ENCODE measurements at regions not wholly inside any gene's neighbourhood (a gene's known extent, or its start where the extent isn't known, plus 50 kb on each side); places are given as distances from the start of the nearest gene placed in this dataset.
"Not testable (repeated sequence)": the region's sequence is repeated elsewhere in the genome, so short reads cannot be mapped to it uniquely, and the experiment has no call there.

DNA sequence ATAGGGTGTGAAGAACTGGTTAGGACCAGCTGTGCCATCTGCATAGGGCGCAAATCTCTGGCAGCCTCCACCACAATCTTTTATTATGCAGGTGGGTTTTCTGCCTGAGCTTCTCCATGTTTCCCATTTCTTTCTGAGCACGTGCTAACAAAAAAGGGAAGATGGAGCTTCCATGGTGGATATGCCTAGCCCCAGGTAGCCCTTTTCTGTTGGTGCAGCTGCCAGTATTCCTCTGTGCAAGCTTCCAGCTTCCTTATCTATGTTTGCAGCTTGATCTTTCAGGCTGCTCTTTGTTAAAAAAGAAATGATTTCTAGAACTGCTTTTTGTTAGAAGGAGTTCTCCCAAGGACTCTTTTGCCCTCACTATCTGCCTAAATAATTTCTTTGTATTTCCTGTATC is 95.0 kb upstream of the EPB41L4A start:
- Histone ChIP-seq H3K9me3 (peaks cover 0 to 19% (median 5%) of the 10 kb centered on the region in 12 donors), H3K4me1 (no peaks in the 10 kb centered on the region), H3K27me3 (no peaks in the 10 kb centered on the region), H3K4me3 (no peak overlapping the region), H3K36me3 (no peaks in the 10 kb centered on the region), H3K27ac (no peak overlapping the region)
- TF ChIP-seq, protein P1, sequence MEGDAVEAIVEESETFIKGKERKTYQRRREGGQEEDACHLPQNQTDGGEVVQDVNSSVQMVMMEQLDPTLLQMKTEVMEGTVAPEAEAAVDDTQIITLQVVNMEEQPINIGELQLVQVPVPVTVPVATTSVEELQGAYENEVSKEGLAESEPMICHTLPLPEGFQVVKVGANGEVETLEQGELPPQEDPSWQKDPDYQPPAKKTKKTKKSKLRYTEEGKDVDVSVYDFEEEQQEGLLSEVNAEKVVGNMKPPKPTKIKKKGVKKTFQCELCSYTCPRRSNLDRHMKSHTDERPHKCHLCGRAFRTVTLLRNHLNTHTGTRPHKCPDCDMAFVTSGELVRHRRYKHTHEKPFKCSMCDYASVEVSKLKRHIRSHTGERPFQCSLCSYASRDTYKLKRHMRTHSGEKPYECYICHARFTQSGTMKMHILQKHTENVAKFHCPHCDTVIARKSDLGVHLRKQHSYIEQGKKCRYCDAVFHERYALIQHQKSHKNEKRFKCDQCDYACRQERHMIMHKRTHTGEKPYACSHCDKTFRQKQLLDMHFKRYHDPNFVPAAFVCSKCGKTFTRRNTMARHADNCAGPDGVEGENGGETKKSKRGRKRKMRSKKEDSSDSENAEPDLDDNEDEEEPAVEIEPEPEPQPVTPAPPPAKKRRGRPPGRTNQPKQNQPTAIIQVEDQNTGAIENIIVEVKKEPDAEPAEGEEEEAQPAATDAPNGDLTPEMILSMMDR (IDR thresholded peaks at IDR 0.05) = no peak
- TF ChIP-seq POLR2A (IDR thresholded peaks at IDR 0.05) = no peak
- 61 to 72% (median 67%) methylated on average over 2 of the region's 2 CpGs for WGBS, 4 donors
- ATAC-seq (no peak), DNase-seq (no peak)
- intact Hi-C loops (cut with DNase I) = no loop called here

DNA sequence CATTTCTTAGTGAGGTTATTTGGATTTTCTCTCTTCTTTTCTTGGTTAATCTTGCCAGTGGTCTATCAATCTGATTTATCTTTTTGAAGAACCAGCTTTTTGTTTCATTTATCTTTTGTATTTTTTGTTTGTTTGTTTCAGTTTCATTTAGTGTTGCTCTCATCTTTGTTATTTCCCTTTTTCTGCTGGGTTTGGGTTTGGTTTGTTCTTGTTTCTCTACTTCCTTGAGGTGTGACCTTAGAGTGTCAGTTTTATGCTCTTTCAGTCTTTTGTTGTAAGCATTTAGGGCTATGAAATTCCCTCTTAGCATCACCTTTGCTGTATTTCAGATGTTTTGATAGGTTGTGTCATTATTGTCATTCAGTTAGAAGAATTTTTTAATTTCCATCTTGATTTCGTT is 101.4 kb upstream of the EPB41L4A start:
- H3K27me3 ChIP-seq, H3K4me1 ChIP-seq, ATAC-seq, H3K9me3 ChIP-seq, DNase-seq, H3K36me3 ChIP-seq, H3K4me3 ChIP-seq: not testable (repeated sequence)
- intact Hi-C loops (cut with DNase I) = loop anchor here in 2 of 10 donors (10.0 kb wide), 2 partner anchors 316 to 346 kb away; no protein-coding TSS in a partner anchor
- 73 to 82% (median 78%) methylated on average over 1 of the region's 1 CpG for WGBS, 4 donors
- peak overlapping the region in 1 of 12 donors; percentile 46 for H3K27ac ChIP-seq

DNA sequence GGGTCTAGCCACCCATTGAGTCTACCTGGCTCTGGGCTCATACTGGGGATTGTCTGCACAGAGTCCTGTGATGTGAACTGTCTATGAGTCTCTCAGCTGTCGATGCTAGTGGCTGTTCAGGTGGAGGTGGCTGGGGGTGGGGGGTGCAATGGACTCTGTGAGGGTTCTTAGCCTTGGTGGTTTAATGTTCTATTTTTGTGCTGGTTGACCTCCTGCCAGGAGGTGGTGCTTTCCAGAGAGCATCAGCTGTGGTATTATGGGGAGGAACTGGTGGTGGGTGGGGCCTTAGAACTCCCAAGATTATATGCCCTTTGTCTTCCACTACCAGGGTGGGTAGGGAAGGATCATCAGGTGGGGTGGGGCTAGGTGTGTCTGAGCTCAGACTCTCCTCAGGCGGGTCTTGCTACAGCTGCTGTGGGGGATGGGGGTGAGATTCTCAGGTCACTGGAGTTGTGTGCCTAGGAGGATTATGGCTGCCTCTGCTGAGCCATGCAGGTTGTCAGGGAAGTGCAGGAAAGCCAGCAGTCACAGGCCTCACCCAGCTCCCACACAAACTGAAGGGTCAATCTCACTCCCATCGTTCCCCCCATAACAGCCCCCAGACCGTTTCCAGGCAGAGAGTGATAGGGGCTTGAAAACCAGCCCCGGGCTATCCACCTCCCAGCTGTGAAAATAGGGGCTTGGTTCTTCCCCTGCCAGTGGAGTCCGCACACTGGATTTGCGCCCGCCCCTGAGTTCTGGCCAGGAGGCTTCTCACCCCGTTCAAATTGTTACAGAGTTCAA is 104.0 kb upstream of the EPB41L4A start:
- not testable (repeated sequence) for H3K27ac ChIP-seq, H3K36me3 ChIP-seq, ATAC-seq, DNase-seq, H3K27me3 ChIP-seq, H3K4me3 ChIP-seq, H3K4me1 ChIP-seq, H3K9me3 ChIP-seq
- intact Hi-C loops (cut with DNase I) = loop anchor here in 2 of 10 donors (10.0 kb wide), 2 partner anchors 318 to 348 kb away; no protein-coding TSS in a partner anchor
- WGBS, 4 donors = 82 to 93% (median 89%) methylated on average over 9 of the region's 9 CpGs

DNA sequence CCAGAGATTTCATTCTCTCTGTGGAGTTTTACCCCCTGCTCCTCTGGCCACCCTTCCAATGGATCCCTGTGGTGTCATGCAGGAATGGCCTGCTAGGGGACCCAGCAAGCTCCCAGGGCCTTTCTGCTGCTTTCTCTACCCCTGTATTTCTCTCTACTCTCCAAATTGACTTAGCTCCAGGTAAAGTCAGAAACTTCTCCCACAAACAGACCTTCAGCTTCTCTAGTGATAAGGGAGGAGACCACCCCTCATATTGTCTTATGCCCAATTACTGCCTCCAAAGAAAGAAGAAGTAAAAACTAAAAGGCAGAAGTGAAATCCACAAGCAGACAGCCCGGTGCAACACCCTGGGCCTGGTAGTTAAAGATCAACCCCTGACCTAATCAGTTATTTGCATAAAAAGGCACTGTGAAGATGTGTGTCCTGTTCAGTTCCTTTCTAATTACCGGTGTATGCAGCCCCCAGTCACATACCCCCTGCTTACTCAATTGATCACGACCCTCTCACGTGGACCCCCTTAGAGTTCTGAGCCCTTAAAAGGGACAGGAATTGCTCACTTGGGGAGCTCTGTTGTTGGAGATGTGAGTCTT is 104.7 kb upstream of the EPB41L4A start:
- intact Hi-C loops (cut with DNase I) = loop anchor here in 2 of 10 donors (10.0 kb wide), 2 partner anchors 319 to 349 kb away; no protein-coding TSS in a partner anchor
- H3K27ac ChIP-seq, H3K27me3 ChIP-seq, H3K36me3 ChIP-seq, H3K4me1 ChIP-seq, H3K4me3 ChIP-seq, DNase-seq, H3K9me3 ChIP-seq, ATAC-seq: not testable (repeated sequence)
- 84 to 94% (median 92%) methylated on average over 4 of the region's 4 CpGs for WGBS, 4 donors

DNA sequence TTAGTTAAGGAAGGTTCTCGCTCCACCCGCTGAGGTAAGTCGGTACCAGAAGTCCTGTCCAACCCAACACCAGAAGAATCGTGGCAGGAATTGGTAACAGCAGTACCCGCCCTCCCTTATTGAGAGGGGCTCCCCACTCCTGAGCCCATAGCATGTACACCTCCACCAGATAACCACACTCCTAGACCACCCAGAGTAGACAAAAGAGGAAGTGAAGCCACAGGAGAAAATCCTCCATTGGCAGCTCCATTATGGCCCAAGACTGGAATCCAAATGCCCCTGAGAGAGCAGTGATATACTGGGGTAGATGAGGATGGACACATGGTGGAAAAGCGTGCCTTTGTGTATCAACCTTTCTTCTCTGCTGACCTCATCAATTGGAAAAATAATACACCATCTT is 106.1 kb upstream of the EPB41L4A start:
- 97 to 100% (median 99%) methylated on average over 5 to 6 of the region's 6 CpGs for WGBS, 4 donors
- ATAC-seq = no peak

More for the DNA sequence above, 106.1 kb upstream of the EPB41L4A start:
- Histone ChIP-seq H3K4me3 (no peak overlapping the region), H3K9me3 (no peaks in the 10 kb centered on the region), H3K27ac (no peak overlapping the region), H3K4me1 (peaks cover 0 to 5% (median 0%) of the 10 kb centered on the region in 12 donors), H3K36me3 (no peaks in the 10 kb centered on the region), H3K27me3 (no peaks in the 10 kb centered on the region)
- intact Hi-C loops (cut with DNase I) = loop anchor here in 3 of 10 donors (5.0 to 10.0 kb wide), 3 partner anchors 320 to 350 kb away; no protein-coding TSS in a partner anchor
- no peak for TF ChIP-seq POLR2A (IDR thresholded peaks at IDR 0.05)
- TF ChIP-seq, protein P1 (IDR thresholded peaks at IDR 0.05) = no peak
- no peak for DNase-seq

All from heart left ventricle (tissue), 16 donors.